ENCODE measurements at regions not wholly inside any gene's neighbourhood (a gene's known extent, or its start where the extent isn't known, plus 50 kb on each side); places are given as distances from the start of the nearest gene placed in this dataset.

- TF ChIP-seq, protein P1, sequence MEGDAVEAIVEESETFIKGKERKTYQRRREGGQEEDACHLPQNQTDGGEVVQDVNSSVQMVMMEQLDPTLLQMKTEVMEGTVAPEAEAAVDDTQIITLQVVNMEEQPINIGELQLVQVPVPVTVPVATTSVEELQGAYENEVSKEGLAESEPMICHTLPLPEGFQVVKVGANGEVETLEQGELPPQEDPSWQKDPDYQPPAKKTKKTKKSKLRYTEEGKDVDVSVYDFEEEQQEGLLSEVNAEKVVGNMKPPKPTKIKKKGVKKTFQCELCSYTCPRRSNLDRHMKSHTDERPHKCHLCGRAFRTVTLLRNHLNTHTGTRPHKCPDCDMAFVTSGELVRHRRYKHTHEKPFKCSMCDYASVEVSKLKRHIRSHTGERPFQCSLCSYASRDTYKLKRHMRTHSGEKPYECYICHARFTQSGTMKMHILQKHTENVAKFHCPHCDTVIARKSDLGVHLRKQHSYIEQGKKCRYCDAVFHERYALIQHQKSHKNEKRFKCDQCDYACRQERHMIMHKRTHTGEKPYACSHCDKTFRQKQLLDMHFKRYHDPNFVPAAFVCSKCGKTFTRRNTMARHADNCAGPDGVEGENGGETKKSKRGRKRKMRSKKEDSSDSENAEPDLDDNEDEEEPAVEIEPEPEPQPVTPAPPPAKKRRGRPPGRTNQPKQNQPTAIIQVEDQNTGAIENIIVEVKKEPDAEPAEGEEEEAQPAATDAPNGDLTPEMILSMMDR (IDR thresholded peaks at IDR 0.05), result no peak
- no peak for TF ChIP-seq POLR2A (IDR thresholded peaks at IDR 0.05)
Measured at GRCh38 chr7:117971556-117972244, 98.5 kb upstream of the CTTNBP2 start.
